ENCODE measurements at regions not wholly inside any gene's neighbourhood (a gene's known extent, or its start where the extent isn't known, plus 50 kb on each side); places are given as distances from the start of the nearest gene placed in this dataset.

DNA sequence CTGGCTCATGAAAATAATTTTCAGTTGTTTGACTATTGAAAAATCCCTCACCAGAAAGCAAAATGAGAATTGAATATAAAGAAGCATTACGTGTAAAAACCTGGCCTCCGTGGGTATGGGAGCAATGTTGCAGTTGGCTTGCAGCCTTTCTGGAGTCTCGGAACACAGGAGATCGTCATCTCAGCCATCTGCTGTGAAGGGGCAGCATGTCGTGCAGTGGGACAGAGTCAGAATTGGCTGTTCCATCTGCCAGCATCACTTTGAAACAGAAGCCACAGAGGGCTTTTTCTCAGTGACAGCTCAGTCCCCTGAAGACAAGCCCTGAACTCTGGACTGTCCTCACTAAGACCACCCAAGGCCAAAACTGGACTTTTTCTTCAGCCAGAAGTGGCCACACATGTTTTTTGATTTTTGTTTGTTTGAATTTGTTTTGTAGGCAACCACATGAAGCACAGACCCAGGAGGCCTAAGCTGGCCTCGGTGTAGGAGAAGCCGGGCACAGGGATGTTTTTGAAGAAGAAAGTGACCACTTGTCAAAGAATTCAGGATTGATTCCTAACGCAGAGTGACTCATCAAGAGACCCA, 170.8 kb upstream of the DYRK2 start:
- Histone ChIP-seq H3K9ac (replicated peaks; ENCODE audit: extremely low read depth, insufficient read depth, low read length) (no peak overlapping the region), H3K9me3 (replicated peaks; ENCODE audit: control insufficient read depth, insufficient read depth, low read length) (no peaks in the 10 kb centered on the region), H3K79me2 (ENCODE audit: control insufficient read depth, insufficient read depth, low read length) (no peaks in the 10 kb centered on the region), H4K20me1 (replicated peaks; ENCODE audit: control insufficient read depth, extremely low read depth, insufficient read depth, low read length) (no peaks in the 10 kb centered on the region), H3K27ac (ENCODE audit: insufficient read depth, low read depth, low read length) (no peak overlapping the region), H3K4me1 (ENCODE audit: control insufficient read depth, extremely low read depth, insufficient read depth, low read length) (no peaks in the 10 kb centered on the region), H3K4me2 (ENCODE audit: insufficient read depth, low read length) (no peak overlapping the region), H2AFZ (ENCODE audit: low read depth, low read length) (no peak overlapping the region), H3K4me3 (replicated peaks in 1 of 3; ENCODE audit: insufficient read depth in 1 of 3, low read depth in 1 of 3, low read length in 3 of 3) (no peak overlapping the region), H3K27me3 (ENCODE audit: control insufficient read depth in 2 of 2, insufficient read depth in 2 of 2, low read length in 2 of 2) (no peaks in the 10 kb centered on the region), H3K36me3 (ENCODE audit: control insufficient read depth in 2 of 2, extremely low read depth in 1 of 2, insufficient read depth in 2 of 2, low read length in 2 of 2) (no peaks in the 10 kb centered on the region), H3K9me1 (replicated peaks; ENCODE audit: control insufficient read depth, extremely low read depth, insufficient read depth, low read length) (no peaks in the 10 kb centered on the region)
- TF ChIP-seq POLR2A (IDR thresholded peaks at IDR 0.05; ENCODE audit: low read depth, low read length) (no peak), FOS (IDR thresholded peaks at IDR 0.05; ENCODE audit: borderline replicate concordance, insufficient read depth, low read length) (no peak), POLR2AphosphoS5 (IDR thresholded peaks at IDR 0.05; ENCODE audit: insufficient read depth, low read depth, low read length) (no peak), GATA2 (IDR thresholded peaks at IDR 0.05; ENCODE audit: insufficient read depth, insufficient read length, low read depth, low read length) (no peak)
- TF ChIP-seq, protein P1, sequence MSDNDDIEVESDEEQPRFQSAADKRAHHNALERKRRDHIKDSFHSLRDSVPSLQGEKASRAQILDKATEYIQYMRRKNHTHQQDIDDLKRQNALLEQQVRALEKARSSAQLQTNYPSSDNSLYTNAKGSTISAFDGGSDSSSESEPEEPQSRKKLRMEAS (IDR thresholded peaks at IDR 0.05; ENCODE audit: insufficient read depth, insufficient read length), result no peak
- TF ChIP-seq, protein P2, sequence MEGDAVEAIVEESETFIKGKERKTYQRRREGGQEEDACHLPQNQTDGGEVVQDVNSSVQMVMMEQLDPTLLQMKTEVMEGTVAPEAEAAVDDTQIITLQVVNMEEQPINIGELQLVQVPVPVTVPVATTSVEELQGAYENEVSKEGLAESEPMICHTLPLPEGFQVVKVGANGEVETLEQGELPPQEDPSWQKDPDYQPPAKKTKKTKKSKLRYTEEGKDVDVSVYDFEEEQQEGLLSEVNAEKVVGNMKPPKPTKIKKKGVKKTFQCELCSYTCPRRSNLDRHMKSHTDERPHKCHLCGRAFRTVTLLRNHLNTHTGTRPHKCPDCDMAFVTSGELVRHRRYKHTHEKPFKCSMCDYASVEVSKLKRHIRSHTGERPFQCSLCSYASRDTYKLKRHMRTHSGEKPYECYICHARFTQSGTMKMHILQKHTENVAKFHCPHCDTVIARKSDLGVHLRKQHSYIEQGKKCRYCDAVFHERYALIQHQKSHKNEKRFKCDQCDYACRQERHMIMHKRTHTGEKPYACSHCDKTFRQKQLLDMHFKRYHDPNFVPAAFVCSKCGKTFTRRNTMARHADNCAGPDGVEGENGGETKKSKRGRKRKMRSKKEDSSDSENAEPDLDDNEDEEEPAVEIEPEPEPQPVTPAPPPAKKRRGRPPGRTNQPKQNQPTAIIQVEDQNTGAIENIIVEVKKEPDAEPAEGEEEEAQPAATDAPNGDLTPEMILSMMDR (IDR thresholded peaks at IDR 0.05; ENCODE audit: extremely low read depth in 1 of 2, insufficient read depth in 1 of 2, low read depth in 1 of 2, low read length in 2 of 2), result no peak
- no peak for DNase-seq (ENCODE audit: low read depth, low spot score)
- no peak for FAIRE-seq
- BruUV-seq (replicated peaks), result no TSS peak
- ChIA-PET POLR2A (no interaction called here), CTCF (no interaction called here)
- dilution Hi-C loops (cut with MboI; ENCODE audit: extremely low pct_ligation_motif_present, low sequenced_read_pairs) (no loop called here), intact Hi-C loops (cut with micrococcal nuclease) (no loop called here)
